ENCODE measurements at regions not wholly inside any gene's neighbourhood (a gene's known extent, or its start where the extent isn't known, plus 50 kb on each side); places are given as distances from the start of the nearest gene placed in this dataset.

- ATAC-seq: no peak
- Histone ChIP-seq H3K9me3 (no peaks in the 10 kb centered on the region), H3K4me3 (no peak overlapping the region), H3K4me1 (no peaks in the 10 kb centered on the region), H3K4me2 (no peak overlapping the region), H3K27ac (no peak overlapping the region)
- 2% methylated on average over 4 of the region's 4 CpGs for WGBS (ENCODE audit: missing lambda C conversion rate)
- ChIA-PET CTCF (no interaction called here), POLR2A (no interaction called here)
- no peak for FAIRE-seq
- DNase-seq (ENCODE audit: low read depth in 1 of 2, low spot score in 1 of 2): no peak
- TF ChIP-seq ZNF302 (CRISPR knock-in tag; IDR thresholded peaks at IDR 0.05) (no peak), HOXA7 (CRISPR knock-in tag; IDR thresholded peaks at IDR 0.05) (no peak), MAFK (IDR thresholded peaks at IDR 0.05; ENCODE audit: partially characterized antibody) (no peak), RAD21 (conservative IDR thresholded peaks at IDR 0.05 in 1 of 2, IDR thresholded peaks at IDR 0.05 in 1 of 2) (no peak), ATOH8 (CRISPR knock-in tag; IDR thresholded peaks at IDR 0.05; ENCODE audit: low read depth) (no peak), SMC3 (IDR thresholded peaks at IDR 0.05) (no peak), ZC3H11A (IDR thresholded peaks at IDR 0.05) (no peak), FOSL2 (IDR thresholded peaks at IDR 0.05) (no peak), FOSL2 (CRISPR knock-in tag; IDR thresholded peaks at IDR 0.05) (no peak), JUNB (IDR thresholded peaks at IDR 0.05) (no peak), SREBF2 (IDR thresholded peaks at IDR 0.05) (no peak), ELK1 (IDR thresholded peaks at IDR 0.05; ENCODE audit: low read depth, low read length) (no peak), GATA3 (IDR thresholded peaks at IDR 0.05; ENCODE audit: borderline replicate concordance) (no peak), MYC (IDR thresholded peaks at IDR 0.05; ENCODE audit: borderline replicate concordance, low read length) (no peak)
Observed at GRCh38 chr3:55269096-55269495, 218.0 kb downstream of the WNT5A start.

- no peak for TF ChIP-seq E2F6 (IDR thresholded peaks at IDR 0.05; ENCODE audit: borderline replicate concordance, low read depth)
- no peak for TF ChIP-seq RCOR1 (IDR thresholded peaks at IDR 0.05; ENCODE audit: low read depth, low read length)
- TF ChIP-seq HDAC2 (IDR thresholded peaks at IDR 0.05): no peak
- TF ChIP-seq HOXB5 (CRISPR knock-in tag; IDR thresholded peaks at IDR 0.05): no peak
- TF ChIP-seq MAFK (IDR thresholded peaks at IDR 0.05; ENCODE audit: partially characterized antibody): no peak
- no peak for TF ChIP-seq RARB (CRISPR knock-in tag; IDR thresholded peaks at IDR 0.05)
- no peak for TF ChIP-seq HES2 (IDR thresholded peaks at IDR 0.05)
- TF ChIP-seq ATOH8 (CRISPR knock-in tag; IDR thresholded peaks at IDR 0.05; ENCODE audit: low read depth): no peak
- no peak for TF ChIP-seq EP300 (IDR thresholded peaks at IDR 0.05)
- TF ChIP-seq ZNF302 (CRISPR knock-in tag; IDR thresholded peaks at IDR 0.05): no peak
- TF ChIP-seq CHD4 (IDR thresholded peaks at IDR 0.05; ENCODE audit: borderline replicate concordance): no peak
- TF ChIP-seq NFE2L2 (conservative IDR thresholded peaks at IDR 0.05; ENCODE audit: low read length): no peak
- no peak for TF ChIP-seq SMC3 (IDR thresholded peaks at IDR 0.05)
- no peak for TF ChIP-seq EHMT2 (IDR thresholded peaks at IDR 0.05; ENCODE audit: low read depth)
- no peak for TF ChIP-seq GATA3 (IDR thresholded peaks at IDR 0.05; ENCODE audit: borderline replicate concordance)
- no peak for TF ChIP-seq CBX2 (IDR thresholded peaks at IDR 0.05; ENCODE audit: borderline replicate concordance, low read depth)
- no peak for TF ChIP-seq FOXS1 (CRISPR knock-in tag; IDR thresholded peaks at IDR 0.05)
- TF ChIP-seq HOXB13 (CRISPR knock-in tag; IDR thresholded peaks at IDR 0.05; ENCODE audit: low read depth): no peak
- no peaks in the 10 kb centered on the region for H3K9me3 ChIP-seq
- ChIA-PET CTCF (no interaction called here), POLR2A (no interaction called here)
- H3K27ac ChIP-seq: no peak overlapping the region
- H3K4me1 ChIP-seq: no peaks in the 10 kb centered on the region
- no peak for FAIRE-seq
- no peak for DNase-seq (ENCODE audit: low read depth in 1 of 2, low spot score in 1 of 2)
- 1% methylated on average over 2 of the region's 2 CpGs for WGBS (ENCODE audit: missing lambda C conversion rate)
- ATAC-seq: no peak
- H3K4me2 ChIP-seq: no peak overlapping the region
- H3K4me3 ChIP-seq: no peak overlapping the region
Observed at GRCh38 chr3:55267206-55267930, 219.7 kb downstream of the WNT5A start.
